ENCODE measurements at regions not wholly inside any gene's neighbourhood (a gene's known extent, or its start where the extent isn't known, plus 50 kb on each side); places are given as distances from the start of the nearest gene placed in this dataset.
A peak's percentile ranks its signal among the peaks of the same experiment; 100 is the strongest.

DNA sequence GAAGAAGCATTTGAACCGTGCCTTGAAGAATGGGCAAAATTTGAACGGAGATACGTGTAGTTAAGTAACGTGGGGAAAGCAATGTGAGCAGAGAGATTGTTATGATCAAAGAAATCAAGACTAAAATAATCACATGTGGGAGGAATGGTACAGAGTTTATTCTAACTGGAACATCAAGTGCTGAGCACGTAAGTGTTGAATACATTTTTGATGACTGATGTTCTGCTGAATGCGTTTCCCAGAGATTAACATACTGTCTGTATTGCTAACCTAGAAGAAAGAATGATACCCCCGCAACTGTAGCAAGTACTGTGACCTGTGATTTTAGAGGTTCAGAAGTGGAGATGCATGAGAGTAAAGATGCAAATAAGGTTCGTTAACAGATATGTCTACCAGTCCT is 146.9 kb upstream of the EPHA7 start:
- peak in 1 of 51 donors; percentile 7 for DNase-seq

DNA sequence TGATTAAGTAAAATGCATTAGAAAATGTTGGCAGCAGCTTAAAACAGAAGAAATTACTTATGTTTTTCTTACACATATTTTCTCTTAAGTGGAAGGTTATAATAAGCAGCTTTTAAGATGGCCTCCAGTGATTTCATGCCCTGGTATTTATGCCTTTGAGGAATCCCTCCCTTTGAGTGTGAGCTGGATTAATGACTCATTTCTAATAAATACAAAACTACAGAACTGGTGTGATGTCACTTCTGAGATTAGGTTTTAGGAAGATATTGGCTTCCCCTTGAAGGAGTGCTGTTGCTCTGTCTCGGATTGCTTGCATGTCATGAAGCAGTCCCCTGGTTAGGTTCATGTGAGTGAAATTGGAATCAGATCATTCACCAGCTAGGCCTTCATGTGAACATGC is 143.2 kb upstream of the EPHA7 start:
- DNase-seq = no peak

DNA sequence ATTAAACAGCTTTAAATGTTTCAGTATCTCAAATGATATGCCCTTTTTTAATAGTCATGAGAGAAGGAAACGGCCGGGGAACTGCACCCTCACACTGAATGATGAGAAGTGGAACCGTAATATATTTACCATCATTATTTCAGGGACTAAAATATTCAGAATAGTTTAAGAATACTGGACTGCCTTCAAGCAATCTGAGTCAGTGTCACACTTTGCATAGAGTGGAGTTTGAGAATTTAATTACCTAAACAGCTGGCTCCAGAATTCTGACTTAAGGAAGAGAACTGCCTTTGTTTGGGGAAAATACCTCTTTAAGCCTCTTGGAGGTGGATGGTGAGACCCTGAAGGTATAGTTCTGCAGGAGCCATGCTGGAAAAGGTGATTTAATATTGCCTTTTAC is 135.9 kb upstream of the EPHA7 start:
- DNase-seq = no peak

DNA sequence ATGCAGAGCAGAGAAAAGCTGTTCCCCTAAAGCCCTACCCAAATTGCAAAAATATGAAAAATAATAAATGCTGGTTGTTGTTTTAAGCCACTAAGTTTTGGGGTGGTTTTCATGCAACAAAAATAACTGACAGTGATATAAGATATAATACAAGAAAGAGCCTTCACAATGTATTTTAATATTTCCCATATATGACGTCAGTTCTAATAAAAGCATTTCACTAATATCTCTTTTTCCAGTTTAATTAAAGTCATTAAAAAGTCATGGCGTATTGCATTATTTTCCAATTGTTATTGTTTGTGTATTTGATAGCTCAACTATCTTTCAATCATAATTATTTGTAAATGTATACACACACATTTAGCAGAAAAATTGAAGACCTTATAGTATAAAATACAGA is 134.7 kb upstream of the EPHA7 start:
- no peak for DNase-seq

DNA sequence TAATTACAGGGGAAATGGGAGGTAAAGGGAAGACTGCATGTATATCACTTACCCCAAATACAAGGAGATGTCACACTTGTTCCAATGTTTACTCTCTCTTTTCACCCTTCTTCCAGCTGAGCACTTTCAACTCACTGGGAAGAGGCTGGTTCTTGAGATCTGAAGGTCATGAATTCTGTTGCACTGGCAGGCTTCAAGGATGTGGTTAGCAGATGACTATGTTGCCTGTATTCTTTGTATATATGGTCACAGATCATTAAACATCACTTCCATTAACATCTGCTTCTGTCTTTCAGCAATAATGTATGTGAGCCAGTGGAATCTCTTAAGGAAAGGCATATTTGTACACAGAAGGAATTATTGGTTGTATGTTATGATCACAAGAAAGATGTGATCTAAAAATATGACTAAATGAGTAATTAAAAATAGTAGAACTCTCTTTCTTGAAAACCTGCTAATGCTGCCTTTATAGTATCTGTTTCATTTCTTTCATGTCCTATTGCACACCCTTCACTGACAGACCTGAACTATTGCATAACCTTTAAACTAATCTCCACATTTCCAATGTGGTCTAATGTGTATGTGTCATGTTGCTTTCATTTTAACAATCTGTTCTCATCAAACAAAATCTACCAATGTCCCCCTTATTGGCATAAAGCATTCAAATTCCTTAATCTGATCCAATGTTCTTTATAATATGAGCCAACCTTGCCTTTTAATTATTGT is 131.4 kb upstream of the EPHA7 start:
- DNase-seq = no peak

DNA sequence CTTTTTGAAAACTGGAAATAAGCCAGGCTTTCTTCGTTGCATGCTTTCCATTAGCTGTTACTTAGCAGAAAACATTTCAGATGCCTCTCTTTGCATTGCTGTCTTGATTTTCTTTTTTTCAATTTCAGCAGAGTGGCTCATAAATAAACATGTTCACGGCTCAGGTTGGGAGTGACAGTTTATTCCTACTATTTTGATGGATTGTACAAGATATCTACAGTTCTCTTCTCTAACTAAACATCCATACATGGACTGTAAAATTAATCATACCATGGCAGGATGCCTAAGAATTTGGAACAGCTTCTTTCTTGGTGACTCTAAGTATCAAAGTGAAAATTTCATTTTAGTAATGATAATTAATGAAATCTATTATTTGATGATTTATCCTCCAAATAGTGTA is 130.5 kb upstream of the EPHA7 start:
- no peak for DNase-seq

DNA sequence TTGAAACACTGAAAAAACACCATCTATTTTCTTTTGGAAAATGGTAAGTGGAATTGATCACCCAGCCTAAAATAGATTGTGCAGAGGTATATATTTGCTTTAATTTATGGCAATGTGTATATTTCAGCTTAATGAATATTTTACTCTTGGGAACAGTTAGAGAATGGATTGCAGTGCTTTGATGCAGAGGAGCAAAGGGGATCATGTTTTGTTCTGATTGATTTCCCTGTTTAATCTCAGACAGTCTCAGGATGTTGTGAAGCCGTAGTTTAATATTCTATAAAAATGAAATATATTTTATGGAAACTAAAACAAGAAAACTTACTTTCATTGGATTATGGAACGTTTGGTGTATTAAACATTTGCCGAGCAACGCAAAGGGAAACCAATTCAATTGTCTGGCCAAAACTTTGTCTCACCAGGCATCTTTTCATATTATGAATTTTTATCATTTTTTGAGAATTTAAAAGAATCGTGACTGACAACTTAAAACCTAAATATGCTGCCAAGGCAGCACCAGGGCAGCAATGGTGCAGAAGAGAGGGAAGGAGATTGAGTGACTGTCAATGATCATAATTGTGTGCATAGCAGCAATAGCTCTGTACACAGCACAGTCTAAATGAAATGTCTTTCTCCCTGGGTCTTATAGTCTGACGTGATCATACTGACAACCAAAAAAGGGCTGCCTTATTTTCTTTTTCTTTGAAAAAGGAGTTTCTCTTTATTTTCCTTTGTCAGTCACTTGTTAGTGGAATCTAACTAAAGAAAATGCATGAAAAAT is 105.5 kb upstream of the EPHA7 start:
- no peak for DNase-seq

DNA sequence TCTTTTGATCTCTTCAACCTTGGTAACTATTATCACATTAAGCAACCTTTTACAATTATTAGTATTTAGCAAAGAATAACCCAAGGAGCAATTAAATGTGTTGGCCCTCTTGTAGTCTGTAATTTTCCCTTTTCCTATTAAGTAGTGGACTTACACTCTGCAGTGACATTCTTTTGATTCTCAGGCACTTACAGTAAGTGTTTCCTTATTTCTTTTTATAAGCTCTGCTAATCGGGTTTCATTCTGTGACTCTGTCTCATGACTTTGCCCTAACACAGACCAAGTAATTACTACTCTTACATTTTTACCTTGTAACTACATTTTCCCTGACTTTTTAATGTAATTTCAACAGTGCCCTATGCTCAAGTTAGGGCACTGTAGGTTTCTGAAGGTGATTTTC is 104.0 kb upstream of the EPHA7 start:
- no peak for DNase-seq

DNA sequence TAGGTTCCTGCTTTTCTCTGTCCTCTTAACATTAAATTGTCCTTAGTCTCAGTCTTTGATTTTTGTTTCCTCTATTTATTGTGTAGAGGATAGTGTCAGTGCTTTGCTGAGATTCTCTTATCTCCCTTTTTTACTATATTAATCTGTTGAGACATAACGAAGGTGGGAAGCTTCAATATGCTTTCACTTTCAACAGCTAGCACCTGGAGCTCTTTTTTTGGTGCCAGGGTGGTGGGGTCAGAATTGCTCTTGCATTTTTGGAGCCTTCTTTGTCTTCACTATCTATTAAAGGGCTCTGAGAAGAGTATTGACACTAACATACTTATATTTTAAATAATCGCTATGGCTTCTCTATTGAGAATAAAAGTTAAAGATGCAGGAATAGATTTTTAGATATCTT is 97.1 kb upstream of the EPHA7 start:
- DNase-seq = no peak

DNA sequence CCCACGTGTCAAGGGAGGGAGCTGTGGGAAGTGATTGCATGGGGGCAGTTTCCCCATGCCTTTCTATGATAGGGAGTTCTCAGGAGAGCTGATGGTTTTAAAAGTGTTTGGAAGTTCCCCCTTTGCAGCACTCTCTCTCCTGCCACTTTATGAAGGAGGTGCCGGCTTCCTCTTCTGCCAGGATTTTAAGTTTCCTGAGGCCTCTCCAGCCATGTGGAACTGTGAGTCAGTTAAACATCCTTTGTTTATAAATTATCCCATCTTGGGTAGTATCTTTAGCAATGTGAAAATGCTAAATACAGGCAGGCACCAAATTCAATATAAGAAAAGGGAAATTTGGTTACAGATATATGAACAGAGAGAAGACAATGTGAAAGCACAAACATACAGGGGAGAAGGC is 96.4 kb upstream of the EPHA7 start:
- no peak for DNase-seq

DNA sequence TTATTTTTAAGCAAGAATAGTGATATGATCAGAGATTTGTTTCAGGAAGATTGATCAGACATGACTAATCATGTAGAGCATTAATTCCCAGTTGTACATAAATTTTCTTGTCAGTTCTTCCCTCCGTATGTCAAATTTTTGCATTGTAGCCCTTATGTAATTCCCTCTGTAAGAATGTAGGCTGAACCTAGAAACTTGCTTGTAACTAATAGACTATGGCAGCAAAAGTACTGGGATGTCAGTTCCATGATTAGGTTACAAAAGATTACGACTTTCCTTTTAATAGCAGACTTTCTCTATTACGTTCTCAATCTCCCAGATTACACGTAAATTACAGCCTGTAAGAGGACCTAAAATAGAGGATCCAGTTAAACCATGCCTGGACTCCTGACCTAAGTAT is 79.4 kb upstream of the EPHA7 start:
- DNase-seq = no peak

DNA sequence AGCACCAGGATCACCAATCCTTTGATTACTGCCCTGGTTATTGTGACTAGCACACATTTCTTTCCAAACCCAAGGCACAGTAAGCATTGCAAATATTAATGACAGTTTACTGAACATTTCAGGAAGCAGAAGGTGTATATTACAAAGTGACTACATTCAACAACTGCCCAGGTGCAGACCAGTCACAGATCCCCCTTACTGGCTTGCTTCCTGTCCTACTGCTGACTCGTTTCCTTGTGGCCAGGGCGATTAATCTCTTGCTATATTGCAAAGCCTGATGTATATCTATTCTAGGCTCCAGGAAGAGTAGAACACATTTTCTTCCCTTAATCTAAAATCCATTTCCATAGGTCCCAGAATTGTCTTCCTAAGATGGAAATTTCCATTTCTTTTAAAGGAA is 77.2 kb upstream of the EPHA7 start:
- no peak for DNase-seq

DNA sequence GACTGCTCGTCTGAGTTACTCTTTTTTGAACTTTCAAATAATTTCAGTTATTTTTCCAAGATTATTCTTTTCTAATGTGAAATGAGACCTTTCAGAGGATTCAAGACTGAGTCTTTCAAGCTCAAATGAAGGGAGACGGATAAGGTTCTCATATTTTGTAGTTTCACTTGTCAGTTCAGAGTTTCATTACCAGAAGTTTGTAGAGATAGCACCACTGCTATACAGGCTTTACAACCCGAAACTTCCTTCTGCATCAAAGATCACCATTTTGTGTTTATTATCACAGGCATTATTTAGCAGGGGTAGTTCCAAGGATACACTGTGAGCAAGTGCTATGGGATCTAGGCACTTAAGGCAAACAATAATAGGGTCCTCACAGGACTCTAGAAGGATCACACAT is 74.7 kb upstream of the EPHA7 start:
- DNase-seq = no peak

DNA sequence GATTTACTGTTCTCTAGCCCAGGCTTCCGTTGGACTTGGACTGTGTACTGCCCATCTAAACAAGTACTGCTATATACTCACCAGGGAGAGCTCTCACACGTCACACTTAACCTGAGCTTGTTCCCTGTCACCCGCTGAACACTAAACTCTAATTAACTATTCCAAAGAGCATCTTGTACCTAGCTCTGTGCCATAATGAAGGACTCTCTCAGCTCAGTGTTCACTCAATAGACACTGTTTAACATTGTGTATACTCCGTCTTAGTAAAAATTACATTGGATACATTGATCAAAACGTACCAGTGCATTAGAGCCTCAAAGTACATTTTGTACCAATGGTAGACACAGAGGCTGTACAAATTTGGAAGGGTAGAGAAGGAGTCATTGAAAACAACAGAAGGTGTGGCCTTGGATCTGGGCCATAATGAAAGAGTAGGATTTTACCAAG is 55.4 kb upstream of the EPHA7 start:
- DNase-seq = no peak

DNA sequence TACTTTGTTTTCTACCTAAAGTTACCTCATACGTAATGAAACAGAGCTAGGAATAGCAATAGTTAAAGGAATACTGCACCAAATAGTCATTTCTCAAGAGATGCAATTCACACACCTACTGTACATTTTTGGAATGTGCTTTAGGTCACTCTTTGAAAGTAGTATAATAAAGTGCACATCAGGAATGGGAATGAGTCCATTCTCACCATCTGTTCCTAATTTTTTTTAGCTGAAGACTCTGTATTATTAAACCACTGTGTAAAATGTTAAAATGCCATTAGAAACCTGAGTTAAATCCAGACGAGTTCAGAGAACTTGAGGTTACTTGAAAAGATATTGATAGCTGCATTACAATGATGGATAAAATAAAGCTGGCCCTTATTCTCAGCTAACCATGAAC is 51.9 kb upstream of the EPHA7 start:
- no peak for DNase-seq

All from hypothalamus (tissue), 51 donors.